Amniotic stem cell (primary cell): ENCODE measurements at regions not wholly inside any gene's neighbourhood (a gene's known extent, or its start where the extent isn't known, plus 50 kb on each side); places are given as distances from the start of the nearest gene placed in this dataset.

ENCODE experiments used
- DNase-seq: peaks from one replicate; lab custom pipeline; 2025; lab: John Stamatoyannopoulos, UW

GRCh38 chr2:180208841-180209240 lies 201.7 kb upstream of the CWC22 start:
- DNase-seq: no peak

- DNase-seq: no peak
Measured at GRCh38 chr2:180205621-180206235, 198.6 kb upstream of the CWC22 start.

GRCh38 chr2:180203972-180204371 lies 196.9 kb upstream of the CWC22 start:
- no peak for DNase-seq

GRCh38 chr2:180202467-180202951 lies 195.4 kb upstream of the CWC22 start:
- no peak for DNase-seq

- no peak for DNase-seq
Measured at GRCh38 chr2:180196419-180196977, 189.4 kb upstream of the CWC22 start.

GRCh38 chr2:180195847-180196246 lies 188.8 kb upstream of the CWC22 start:
- DNase-seq: no peak

GRCh38 chr2:180191432-180192124 lies 184.5 kb upstream of the CWC22 start:
- DNase-seq: no peak

- no peak for DNase-seq
Measured at GRCh38 chr2:180190851-180191250, 183.8 kb upstream of the CWC22 start.

GRCh38 chr2:180187611-180188010 lies 180.5 kb upstream of the CWC22 start:
- DNase-seq: no peak

- no peak for DNase-seq
Measured at GRCh38 chr2:180184506-180184905, 177.4 kb upstream of the CWC22 start.

- DNase-seq: no peak
Measured at GRCh38 chr2:180180511-180180910, 173.4 kb upstream of the CWC22 start.

- no peak for DNase-seq
Measured at GRCh38 chr2:180177534-180177933, 170.4 kb upstream of the CWC22 start.

GRCh38 chr2:180175736-180176135 lies 168.6 kb upstream of the CWC22 start:
- DNase-seq: no peak

- no peak for DNase-seq
Measured at GRCh38 chr2:180174580-180174979, 167.5 kb upstream of the CWC22 start.

- no peak for DNase-seq
Measured at GRCh38 chr2:180169474-180169873, 162.4 kb upstream of the CWC22 start.

- DNase-seq: no peak
Measured at GRCh38 chr2:180161415-180161814, 154.3 kb upstream of the CWC22 start.

- no peak for DNase-seq
Measured at GRCh38 chr2:180159921-180160320, 152.8 kb upstream of the CWC22 start.

GRCh38 chr2:180158961-180159360 lies 151.9 kb upstream of the CWC22 start:
- DNase-seq: no peak

GRCh38 chr2:180156651-180157050 lies 149.6 kb upstream of the CWC22 start:
- no peak for DNase-seq

GRCh38 chr2:180150606-180151005 lies 143.5 kb upstream of the CWC22 start:
- DNase-seq: no peak

- no peak for DNase-seq
Measured at GRCh38 chr2:180146541-180146940, 139.4 kb upstream of the CWC22 start.

- no peak for DNase-seq
Measured at GRCh38 chr2:180146114-180146513, 139.0 kb upstream of the CWC22 start.

- DNase-seq: no peak
Measured at GRCh38 chr2:180145163-180145562, 138.1 kb upstream of the CWC22 start.
